HG03521 (cell line): ENCODE measurements at regions not wholly inside any gene's neighbourhood (a gene's known extent, or its start where the extent isn't known, plus 50 kb on each side); places are given as distances from the start of the nearest gene placed in this dataset.
"Not testable (repeated sequence)": the region's sequence is repeated elsewhere in the genome, so short reads cannot be mapped to it uniquely, and the experiment has no call there.

Experiments used
- ATAC-seq: cut with Tn5 transposase; IDR thresholded peaks from one replicate; pipeline ENCODE4 v1.9.1; 2021; ENCODE audit warnings: mild to moderate bottlenecking, moderate library complexity; ENCODE audit not compliant: unreplicated experiment

DNA sequence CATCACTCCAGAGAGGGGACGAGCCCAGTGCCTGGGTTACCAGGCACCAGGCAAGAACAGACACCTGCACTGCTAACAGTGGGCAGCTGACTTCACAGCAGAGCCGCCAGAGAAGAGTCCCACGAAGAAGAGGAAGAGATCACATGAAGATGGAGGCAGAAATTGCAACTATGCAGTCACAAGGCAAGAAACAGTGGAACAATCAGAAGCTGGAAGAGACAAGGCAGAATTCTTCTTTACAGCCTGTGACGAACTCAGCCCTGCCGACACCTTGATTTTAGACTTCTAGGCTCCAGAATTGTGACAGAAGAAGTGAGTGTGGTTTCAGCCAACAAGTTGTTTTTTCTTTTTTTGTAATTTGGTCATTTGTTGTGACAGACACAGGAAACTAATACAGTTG, 59.2 kb downstream of the IL12A start:
- no peak for ATAC-seq

DNA sequence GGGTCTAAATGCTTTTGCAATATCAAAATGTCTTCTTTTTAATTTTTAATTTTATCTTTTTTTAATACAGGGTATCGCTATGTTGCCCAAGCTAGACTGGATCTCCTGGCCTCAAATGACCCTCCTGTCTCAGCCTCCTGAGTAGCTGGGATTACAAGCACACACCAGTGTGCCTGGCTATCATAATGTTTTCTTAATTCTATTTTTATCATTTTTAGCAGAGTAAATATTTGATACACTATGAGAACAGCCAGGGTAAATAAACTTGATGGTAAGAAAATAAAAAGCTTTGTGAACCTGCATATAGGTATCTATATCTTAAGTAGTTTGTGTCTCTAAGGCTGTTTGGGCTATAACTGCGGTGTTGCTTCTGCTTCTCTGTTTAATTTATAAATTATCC, 60.4 kb downstream of the IL12A start:
- no peak for ATAC-seq

DNA sequence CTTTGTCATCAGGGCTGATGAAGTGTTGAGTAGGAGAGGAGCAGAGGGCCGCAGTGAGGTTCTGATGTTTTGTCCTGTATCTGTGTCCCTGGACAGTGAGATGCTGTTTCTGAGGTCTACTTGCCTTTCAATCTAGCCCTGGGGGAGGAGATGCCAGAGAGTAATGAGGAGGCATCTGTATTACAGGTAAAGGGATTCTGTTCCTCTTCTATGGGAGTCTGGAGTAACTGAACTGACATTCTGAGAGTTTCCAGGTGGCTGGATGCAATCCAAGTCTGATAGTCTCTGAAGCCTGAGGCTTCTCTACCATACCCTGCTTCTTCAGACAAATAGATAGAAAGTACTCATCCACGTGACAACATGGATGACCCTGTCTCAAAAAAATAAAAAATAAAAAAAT, 60.9 kb downstream of the IL12A start:
- ATAC-seq = no peak

DNA sequence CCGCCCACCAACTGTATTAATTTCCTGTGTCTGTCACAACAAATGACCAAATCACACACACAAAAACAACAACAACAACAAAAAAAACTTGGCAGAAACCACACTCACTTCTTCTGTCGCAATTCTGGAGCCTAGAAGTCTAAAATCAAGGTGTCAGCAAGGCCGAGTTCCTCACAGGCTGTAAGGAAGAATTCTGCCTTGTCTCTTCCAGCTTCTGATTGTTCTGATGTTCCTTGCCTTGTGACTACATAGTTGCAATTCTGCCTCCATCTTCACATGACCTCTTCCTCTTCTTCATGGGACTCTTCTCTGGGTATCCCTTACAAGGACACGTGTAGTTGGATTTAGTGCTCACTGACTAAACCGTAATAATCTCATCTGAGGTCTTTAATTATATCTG, 61.4 kb downstream of the IL12A start:
- no peak for ATAC-seq

DNA sequence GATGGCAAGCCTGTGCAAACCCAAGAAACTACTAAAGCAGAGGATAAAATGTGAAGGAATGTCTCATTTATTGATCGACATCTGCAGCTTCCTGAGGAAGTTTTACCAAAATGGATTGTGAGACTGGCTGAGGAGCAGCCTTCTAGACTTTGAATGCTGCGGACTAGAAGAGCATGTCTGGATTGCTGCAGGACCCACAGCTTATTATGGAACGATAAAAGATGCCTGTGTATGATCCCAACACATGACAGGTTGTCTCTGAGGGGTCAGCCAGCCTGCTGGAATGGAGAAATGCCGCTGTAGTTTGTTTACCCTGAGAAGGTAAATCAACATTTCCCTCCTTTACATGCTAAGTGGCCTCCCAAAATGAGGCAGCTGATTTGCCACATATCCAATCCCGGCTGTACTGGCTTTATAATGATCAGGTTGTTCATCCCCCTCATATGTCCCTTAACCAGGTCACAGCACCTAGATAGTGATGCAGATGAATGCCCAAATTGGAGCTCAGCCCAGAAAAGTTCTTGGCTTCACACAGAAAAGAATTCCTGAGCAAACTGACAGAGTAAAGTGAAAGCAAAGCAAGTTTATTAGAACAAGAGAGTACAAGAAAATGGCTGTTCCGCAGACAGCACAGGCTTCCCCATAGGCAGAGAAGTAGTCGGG, 63.9 kb downstream of the IL12A start:
- no peak for ATAC-seq

DNA sequence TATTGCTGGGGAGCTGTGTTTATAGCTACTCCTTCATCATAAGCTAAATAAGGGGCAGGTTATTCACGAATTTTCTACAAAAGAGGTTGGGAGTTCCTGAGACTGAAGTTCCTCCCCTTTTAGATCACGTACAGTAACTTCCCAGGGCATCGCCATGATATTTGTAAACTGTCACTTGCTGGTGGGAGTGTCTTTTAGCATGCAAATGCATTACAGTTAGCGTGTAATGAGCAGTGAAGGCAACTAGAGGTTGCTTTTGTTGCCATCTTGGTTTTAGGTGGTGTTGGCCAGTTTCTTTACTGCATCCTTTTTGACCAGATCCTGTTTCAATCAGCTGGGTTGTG, 64.4 kb downstream of the IL12A start:
- no peak for ATAC-seq

DNA sequence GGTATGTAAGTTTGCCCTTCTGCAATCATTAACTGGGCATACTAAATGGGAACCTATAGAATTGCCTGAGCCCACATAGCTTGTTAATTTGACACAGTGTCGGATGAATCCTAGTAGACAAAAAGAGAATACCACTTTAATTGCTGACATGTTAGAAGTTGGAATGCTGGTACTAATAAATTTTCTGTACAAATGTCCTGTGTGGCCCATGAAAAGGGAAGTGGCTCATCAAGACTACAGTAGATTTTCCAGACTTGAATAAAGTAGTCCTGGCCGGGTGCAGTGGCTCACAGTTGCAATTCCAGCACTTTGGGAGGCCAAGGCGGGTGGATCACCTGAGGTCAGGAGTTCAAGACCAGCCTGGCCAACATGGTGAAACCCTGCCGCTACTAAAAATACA, 66.2 kb downstream of the IL12A start:
- ATAC-seq = not testable (repeated sequence)

DNA sequence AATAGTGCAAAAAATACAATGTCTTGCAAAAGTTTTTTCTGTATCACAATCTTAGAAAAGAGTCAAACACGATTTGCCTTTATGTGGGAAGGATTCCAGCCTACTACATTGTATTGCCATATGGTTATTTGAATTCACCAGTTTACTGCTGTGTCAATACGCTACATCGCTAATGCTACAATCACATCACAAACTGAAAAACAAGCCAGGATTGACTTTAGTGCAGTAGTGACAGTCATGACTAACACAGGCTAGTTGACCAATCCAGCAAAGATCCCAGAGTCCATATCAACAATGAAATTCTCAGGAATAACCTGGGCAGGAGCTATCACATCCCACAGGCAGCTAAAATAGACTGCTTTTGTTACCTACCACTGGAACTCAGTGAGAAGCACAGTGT, 67.0 kb downstream of the IL12A start:
- no peak for ATAC-seq

DNA sequence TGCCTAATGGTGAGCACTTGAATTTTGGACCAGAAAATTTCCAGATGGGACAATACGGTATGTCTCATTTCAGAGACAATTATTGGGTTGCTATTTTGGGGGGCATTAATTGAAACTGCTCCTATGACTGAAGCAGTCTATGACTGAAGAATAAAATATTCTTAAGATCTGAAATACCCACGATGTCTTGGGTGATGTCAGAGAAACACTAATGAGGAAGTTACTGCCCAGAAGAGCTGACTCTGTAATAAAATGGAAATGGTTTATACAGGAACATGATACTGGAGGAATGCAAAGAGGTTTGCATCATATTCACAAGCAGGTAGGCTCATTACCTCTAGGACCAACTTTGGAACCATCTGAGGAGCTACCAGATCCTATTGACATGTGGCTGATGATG, 68.7 kb downstream of the IL12A start:
- no peak for ATAC-seq

DNA sequence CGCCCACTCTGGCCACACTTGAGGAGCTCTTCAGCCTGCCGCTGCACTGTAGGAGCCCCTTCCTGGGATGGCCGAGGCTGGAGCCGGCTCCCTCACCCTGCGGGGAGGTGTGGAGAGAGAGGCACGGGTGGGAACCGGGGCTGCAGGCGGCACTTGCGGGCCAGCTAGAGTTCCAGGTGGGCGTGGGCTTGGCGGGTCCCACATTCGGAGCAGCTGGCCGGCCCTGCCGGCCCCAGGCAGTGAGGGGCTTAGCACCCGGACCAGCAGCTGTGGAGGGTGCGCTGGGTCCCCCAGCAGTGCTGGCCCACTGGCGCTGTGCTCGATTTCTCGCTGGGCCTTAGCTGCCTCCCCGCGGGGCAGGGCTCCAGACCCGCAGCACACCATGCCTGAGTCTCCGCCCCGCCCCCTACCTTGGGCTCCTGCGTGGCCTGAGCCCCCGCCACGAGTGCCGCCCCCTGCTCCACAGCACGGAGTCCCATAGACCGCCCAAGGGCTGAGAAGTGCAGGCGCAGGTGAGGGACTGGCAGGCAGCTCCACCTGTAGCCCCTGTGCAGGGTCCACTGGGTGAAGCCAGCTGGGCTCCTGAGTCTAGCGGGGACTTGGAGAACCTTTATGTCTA, 71.9 kb downstream of the IL12A start:
- no peak for ATAC-seq

DNA sequence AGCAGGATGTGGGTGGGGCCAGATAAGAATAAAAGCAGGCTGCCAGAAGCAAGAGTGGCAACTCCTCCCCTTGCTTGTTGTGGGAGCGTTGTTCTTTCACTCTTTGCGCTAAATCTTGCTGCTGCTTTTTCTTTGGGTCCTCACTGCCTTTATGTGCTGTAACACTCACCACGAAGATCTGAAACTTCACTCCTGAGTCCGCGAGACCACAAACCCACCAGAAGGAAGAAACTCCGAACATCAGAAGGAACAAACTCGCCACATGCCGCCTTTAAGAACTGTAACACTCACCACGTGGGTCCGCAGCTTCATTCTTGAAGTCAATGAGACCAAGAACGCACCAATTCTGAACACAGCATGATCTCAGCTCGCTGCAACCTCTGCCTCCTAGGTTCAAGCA, 72.9 kb downstream of the IL12A start:
- ATAC-seq = no peak

DNA sequence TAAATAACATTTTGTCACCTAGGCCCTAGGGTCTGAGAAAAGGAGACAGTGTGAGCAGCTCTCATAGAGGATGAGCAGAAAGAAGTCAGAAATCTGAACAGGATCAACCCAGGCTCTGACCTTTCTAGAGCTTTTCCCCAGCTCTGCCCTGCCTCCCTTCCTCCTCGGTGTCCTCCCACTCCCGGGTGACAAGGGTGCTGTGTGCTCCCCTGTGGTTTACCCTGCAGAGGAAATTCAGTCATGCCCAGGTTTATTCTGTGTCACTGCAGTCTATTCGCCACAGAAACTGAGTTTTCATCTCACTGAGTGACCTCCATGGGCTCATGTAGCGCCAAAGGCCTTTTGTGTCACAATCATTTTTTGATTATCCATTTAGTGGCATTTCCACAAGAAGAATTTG, 76.6 kb downstream of the IL12A start:
- no peak for ATAC-seq

DNA sequence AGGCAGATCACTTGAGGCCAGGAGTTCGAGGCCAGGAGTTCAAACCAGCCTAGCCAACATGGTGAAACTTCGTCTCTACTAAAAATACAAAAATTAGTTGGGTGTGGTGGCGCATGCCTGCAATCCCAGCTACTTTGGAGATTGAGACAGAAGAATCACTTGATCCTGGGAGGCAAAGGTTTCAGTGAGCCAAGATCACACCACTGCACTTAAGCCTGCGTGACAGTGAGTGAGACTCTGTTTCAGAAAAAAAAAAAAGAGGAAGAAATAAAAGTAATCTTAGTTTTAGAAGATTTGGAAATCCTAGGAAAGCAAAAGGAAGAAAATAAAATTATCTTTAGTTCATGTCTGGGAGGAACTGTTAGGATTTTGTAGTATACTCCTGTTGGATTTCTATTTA, 77.2 kb downstream of the IL12A start:
- no peak for ATAC-seq

DNA sequence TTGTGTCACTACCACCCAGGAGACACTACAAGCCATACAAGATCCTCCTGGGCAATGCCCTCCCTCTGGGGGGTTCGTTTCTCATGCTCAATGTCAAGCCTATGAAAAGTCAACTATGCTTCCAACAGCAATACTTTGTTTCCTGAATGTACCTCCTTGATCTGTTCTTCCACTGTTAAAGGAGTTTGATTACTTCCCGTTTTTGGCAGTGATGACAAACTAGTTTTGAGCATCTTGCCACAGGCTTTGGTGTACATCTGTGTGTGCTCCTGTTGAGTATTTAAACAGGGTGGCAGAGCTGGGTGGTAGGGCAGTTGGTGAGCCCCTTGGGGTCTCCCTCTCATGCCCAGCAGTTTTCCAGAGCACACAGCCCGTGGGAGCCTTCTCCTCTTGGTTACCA, 81.4 kb downstream of the IL12A start:
- ATAC-seq = no peak

DNA sequence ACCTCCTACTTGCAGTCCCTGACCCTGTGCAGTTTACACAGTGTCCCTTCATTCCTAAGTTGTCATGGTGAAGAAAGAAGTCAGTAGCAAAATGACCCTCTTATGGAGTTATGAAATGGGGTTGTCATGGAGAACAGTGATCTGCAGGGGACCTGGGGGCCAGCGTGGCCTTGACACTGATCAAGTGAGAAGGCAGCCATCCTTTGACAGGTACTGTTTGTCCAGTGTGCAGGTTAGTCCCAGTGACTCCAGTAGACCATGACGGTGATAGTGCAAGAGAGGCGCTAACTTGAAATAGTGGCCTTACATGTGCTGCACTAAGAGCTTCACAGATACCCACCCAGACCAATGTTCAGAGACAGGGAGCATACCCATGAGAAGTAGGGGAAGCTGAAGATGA, 87.9 kb downstream of the IL12A start:
- ATAC-seq = no peak

DNA sequence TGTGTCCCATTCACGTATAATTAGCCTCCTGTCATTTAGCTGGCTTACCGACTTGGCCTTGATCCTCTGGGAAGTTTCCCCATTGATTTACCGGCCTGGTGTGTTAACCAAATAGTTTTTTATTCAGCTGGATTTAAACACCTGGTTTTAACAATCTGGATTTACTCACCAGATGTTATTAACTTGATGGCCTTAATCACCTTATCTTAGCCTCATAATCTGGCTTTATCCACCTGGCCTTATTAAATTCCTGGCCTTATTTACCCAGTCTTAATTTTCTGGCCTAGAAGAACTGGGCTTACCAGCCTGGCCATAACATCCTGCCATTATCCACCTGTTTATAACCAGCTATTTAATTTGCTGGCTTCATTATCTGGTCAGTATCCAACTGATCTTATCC, 89.9 kb downstream of the IL12A start:
- no peak for ATAC-seq

DNA sequence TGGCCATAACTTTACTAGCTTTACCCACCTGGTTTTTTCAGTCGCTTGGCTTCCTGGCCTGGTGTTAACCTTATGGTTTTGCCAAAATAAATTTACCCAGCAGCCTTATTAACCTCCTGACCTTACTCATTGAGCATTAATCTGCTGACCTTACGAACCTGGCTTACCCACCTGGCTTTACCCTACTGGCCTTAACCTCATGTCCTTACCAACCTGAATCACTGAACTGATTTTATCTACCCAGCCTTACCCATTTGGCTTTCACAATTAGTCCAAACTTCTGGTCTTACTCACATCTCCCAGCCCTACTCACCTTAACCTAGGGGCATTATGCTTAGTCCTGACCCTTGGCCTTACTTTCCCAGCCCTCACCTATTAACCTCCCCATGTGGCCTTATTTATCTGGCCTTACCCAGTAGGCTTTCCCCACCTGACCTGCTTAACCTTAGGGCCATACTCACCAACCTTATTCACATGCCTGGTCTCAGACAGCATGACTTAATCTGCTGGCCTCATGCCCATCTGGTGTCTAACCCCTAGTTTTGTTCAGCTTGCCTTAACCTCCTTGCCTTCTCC, 93.4 kb downstream of the IL12A start:
- no peak for ATAC-seq

DNA sequence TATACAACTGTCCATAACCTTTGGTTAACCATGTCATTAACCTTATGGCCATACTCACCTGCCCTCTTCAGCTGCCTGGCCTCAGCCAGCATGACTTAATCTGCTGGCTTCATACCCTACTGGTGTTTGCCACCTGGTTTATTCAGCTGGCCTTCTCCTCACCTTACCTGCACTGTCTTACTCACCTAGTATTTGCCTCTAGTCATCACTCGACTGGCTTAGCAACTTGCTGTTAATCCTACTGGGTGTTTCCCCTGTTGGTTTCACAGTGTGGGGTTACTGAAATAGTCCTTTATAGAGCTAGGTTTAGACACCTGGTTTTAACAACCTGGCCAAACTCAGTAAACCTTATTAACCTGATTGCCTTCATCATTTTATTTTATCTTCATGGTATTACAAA, 96.4 kb downstream of the IL12A start:
- ATAC-seq = no peak

DNA sequence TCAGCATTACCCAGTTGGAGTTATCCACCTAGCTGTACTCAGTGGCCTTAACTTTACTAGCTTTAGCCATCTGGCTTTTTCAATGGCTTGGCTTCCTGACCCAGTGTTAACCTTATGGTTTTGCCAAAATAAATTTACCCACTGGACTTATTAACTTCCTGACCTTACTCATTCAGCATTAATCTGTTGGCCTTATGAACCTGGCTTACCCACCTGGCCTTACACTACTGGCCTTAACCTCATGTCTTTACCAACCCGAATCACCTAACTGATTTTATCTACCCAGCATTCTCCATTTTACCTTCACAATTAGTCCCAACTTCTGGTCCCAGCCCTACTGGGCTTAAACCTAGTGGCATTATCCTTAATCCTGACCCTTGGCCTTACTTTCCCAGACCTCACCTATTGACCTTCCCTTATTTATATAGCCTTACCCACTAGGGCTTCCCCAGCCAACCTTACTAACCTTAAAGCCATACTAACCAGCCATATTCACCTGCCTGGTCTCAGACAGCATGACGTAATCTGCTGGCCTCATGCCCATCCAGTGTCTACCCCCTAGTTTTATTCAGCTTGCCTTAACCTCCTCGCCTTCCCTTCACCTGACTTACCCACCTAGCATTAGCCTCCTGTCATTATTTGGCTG, 100.0 kb downstream of the IL12A start:
- ATAC-seq = no peak

DNA sequence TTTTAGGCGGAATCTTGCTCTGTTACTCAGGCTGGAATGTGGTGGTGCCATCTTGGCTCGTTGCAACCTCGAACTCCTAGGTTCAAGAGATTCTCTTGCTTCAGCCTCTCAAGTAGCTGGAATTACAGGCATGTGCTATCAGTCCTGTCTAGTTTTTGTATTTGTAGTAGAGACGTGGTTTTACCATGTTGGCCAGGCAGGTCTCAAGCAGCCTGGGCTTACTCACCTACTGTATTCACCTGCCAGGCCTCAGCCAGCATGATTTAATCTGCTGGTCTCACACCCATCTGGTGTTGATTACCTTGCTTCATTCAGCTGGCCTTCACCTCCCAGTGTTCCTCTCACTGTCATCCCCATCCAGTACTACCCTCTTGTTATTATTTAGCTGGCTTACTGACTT, 102.0 kb downstream of the IL12A start:
- no peak for ATAC-seq

DNA sequence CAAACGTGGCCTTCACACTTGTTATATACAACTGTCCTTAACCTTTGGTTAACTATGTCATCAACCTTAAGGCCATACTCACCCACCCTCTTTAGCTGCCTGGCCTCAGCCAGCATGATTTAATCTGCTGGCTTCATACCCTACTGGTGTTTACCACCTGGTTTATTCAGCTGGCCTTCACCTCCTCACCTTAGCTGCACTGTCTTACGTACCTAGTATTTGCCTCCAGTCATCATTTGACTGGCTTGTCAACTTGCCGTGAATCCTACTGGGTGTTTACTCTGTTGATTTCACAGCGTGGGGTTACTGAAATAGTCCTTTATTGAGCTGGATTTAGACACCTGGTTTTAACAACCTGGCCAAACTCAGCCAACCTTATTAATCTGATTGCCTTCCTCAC, 102.8 kb downstream of the IL12A start:
- ATAC-seq = no peak

DNA sequence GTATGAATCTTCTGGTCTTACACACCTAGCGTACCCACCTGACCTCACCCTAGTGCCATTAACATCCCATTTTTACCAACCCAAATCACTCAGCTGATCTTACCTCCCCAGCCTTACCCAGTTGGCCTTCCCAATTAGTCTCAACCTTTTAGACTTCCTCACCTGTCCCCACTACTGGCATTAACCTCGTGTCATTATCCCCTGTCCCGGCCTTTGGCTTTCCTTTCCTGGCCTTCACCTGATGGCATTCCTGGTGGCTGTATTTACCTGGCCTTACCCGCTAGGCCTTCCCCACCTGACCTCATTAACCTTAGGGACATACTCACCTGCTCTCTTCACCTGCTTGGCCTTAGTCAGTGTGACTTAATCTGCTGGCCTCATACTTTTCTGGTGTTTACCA, 104.1 kb downstream of the IL12A start:
- ATAC-seq = no peak
